Liver (tissue), 8 donors: ENCODE measurements at regions not wholly inside any gene's neighbourhood (a gene's known extent, or its start where the extent isn't known, plus 50 kb on each side); places are given as distances from the start of the nearest gene placed in this dataset.
A peak's percentile ranks its signal among the peaks of the same experiment; 100 is the strongest.

Experiments used
- DNase-seq: peaks from one replicate; pipeline ENCODE4 v3.0.0-alpha.2; 2017; ENCODE audit warnings: low spot score
- H3K27ac ChIP-seq, 2 donors: one replicate each; pipeline ENCODE4 v1.7.0; 2013; ENCODE audit warnings: inconsistent platforms in 2 of 2, low read length in 2 of 2, control low read depth in 1 of 2, low read depth in 1 of 2, mild to moderate bottlenecking in 1 of 2
- H3K27me3 ChIP-seq, 4 donors: one replicate each; pipeline versions ENCODE4 v1.6.1 to v1.7.0; 2013; ENCODE audit warnings: low read length in 3 of 4, inconsistent platforms in 1 of 4, mild to moderate bottlenecking in 1 of 4, moderate library complexity in 1 of 4; ENCODE audit not compliant: control insufficient read depth in 4 of 4, insufficient read depth in 4 of 4
- H3K36me3 ChIP-seq, 4 donors: one replicate each; pipeline versions ENCODE4 v1.6.1 to v1.7.0; 2013; ENCODE audit warnings: low read length in 3 of 4, mild to moderate bottlenecking in 3 of 4, low read depth in 1 of 4, moderate library complexity in 1 of 4; ENCODE audit not compliant: control insufficient read depth in 4 of 4, insufficient read depth in 3 of 4
- H3K4me1 ChIP-seq, 4 donors: one replicate each; pipeline versions ENCODE4 v1.6.1 to v1.7.0; 2013; ENCODE audit warnings: low read length in 3 of 4, mild to moderate bottlenecking in 3 of 4, moderate library complexity in 1 of 4; ENCODE audit not compliant: control insufficient read depth in 4 of 4, insufficient read depth in 4 of 4
- H3K4me3 ChIP-seq, 3 donors: one replicate each; pipeline versions ENCODE4 v1.6.1 to v1.7.0; 2013; ENCODE audit warnings: low read length in 3 of 3, control low read depth in 1 of 3, low read depth in 1 of 3, mild to moderate bottlenecking in 1 of 3
- H3K9ac ChIP-seq, 2 donors: one replicate each; pipeline ENCODE4 v1.7.0; 2013; ENCODE audit warnings: low read length in 2 of 2, mild to moderate bottlenecking in 2 of 2, moderate library complexity in 2 of 2, control low read depth in 1 of 2, low read depth in 1 of 2
- H3K9me3 ChIP-seq, 4 donors: one replicate each; pipeline versions ENCODE4 v1.6.1 to v1.7.0; 2013; ENCODE audit warnings: low read length in 3 of 4; ENCODE audit not compliant: control insufficient read depth in 4 of 4
- EGR1 ChIP-seq, 2 donors: IDR thresholded peaks; 2 replicates each; pipeline ENCODE4 v1.6.1; 2016 to 2018; ENCODE audit warnings: antibody characterized with exemption in 2 of 2, low read depth in 2 of 2
- FOXA1 ChIP-seq: IDR thresholded peaks from 2 replicates; pipeline ENCODE4 v1.6.1; 2016; ENCODE audit warnings: antibody characterized with exemption
- FOXA2 ChIP-seq: IDR thresholded peaks from 2 replicates; pipeline ENCODE4 v1.6.1; 2016; ENCODE audit warnings: antibody characterized with exemption
- GABPA ChIP-seq, 2 donors: IDR thresholded peaks in 1 of 2; conservative IDR thresholded peaks in 1 of 2; 2 replicates each; pipeline ENCODE4 v1.6.1; 2016; ENCODE audit warnings: antibody characterized with exemption in 2 of 2, mild to moderate bottlenecking in 1 of 2, moderate library complexity in 1 of 2
- HNF4A ChIP-seq, 2 donors: conservative IDR thresholded peaks; 2 replicates each; pipeline ENCODE4 v1.6.1; 2016; ENCODE audit warnings: antibody characterized with exemption in 2 of 2, mild to moderate bottlenecking in 2 of 2
- HNF4G ChIP-seq: IDR thresholded peaks from 2 replicates; pipeline ENCODE4 v1.6.1; 2016; ENCODE audit warnings: antibody characterized with exemption
- JUND ChIP-seq, 2 donors: IDR thresholded peaks; 2 replicates each; pipeline ENCODE4 v1.6.1; 2016; ENCODE audit warnings: antibody characterized with exemption in 2 of 2
- NR2F2 ChIP-seq: IDR thresholded peaks from 2 replicates; pipeline ENCODE4 v1.6.1; 2016; ENCODE audit warnings: antibody characterized with exemption
- RAD21 ChIP-seq, 2 donors: IDR thresholded peaks; 2 replicates each; pipeline ENCODE4 v1.6.1; 2016; ENCODE audit warnings: antibody characterized with exemption in 2 of 2, mild to moderate bottlenecking in 2 of 2
- RXRA ChIP-seq, 2 donors: IDR thresholded peaks; 2 replicates each; pipeline ENCODE4 v1.6.1; 2017 to 2018; ENCODE audit warnings: antibody characterized with exemption in 2 of 2, mild to moderate bottlenecking in 1 of 2
- SP1 ChIP-seq: IDR thresholded peaks from 2 replicates; pipeline ENCODE4 v1.6.1; 2018; ENCODE audit warnings: antibody characterized with exemption, mild to moderate bottlenecking
- TAF1 ChIP-seq: conservative IDR thresholded peaks from 2 replicates; pipeline ENCODE4 v1.6.1; 2016; ENCODE audit warnings: antibody characterized with exemption, mild to moderate bottlenecking
- YY1 ChIP-seq: IDR thresholded peaks from 2 replicates; pipeline ENCODE4 v1.6.1; 2016; ENCODE audit warnings: antibody characterized with exemption, mild to moderate bottlenecking
- WGBS: extraction: QIAGEN DNeasy Blood & Tissue Kit; methylation state at CpG from one replicate; pipeline ENCODE4 v1.1.7; 2013; 5-methylcytosine and 5-hydroxymethylcytosine counted together
- TF ChIP-seq, protein P1 (sequence below): fragments of 150-350 bp; IDR thresholded peaks from 2 replicates; pipeline ENCODE4 v1.5.1; 2017; ENCODE audit warnings: improper control_type of control experiment, low read depth, low read length; ENCODE audit not compliant: missing input control
- TF ChIP-seq, protein P2 (sequence below): IDR thresholded peaks from 2 replicates; pipeline ENCODE4 v1.6.1; 2016; ENCODE audit warnings: antibody characterized with exemption, mild to moderate bottlenecking
- TF ChIP-seq, protein P3 (sequence below): IDR thresholded peaks from 2 replicates; pipeline ENCODE4 v1.6.1; 2016; ENCODE audit warnings: antibody characterized with exemption
- donor health status: healthy.
- donor health status: healthy.
- donor health status: healthy.
- donor health status: healthy.
- donor health status: healthy.

DNA sequence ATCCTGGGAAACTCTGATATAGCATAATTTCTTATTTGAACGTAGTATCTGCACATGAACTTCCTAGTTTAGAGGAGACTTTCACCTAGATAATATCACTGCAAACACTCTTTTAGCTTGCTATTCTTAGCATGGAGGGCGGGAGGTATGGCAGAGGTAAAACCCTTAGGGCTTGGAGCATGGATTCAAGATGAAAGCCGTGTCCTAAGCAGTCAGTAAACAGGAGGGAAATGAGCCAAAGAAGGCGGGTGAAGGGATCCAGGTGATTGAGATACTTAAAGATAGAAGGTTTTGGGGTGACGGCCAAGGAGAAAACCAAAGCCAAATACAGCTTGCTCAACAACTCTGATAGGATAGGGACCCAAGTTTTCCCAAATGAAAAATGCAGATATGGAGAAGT is 107.1 kb upstream of the BCAT1 start:
- H3K4me3 ChIP-seq, result no peak overlapping the region
- no peak overlapping the region for H3K27ac ChIP-seq
- no peaks in the 10 kb centered on the region for H3K36me3 ChIP-seq
- DNase-seq, result no peak
- peaks cover 0 to 9% (median 6%) of the 10 kb centered on the region in 4 donors for H3K4me1 ChIP-seq
- H3K9ac ChIP-seq, result no peak overlapping the region
- TF ChIP-seq RXRA (IDR thresholded peaks at IDR 0.05) (no peak), TAF1 (no peak), FOXA1 (no peak), NR2F2 (no peak), YY1 (no peak), EGR1 (IDR thresholded peaks at IDR 0.05; ENCODE audit: low read depth in 2 of 2) (no peak), RAD21 (IDR thresholded peaks at IDR 0.05) (no peak), GABPA (IDR thresholded peaks at IDR 0.05 in 1 of 2, conservative IDR thresholded peaks at IDR 0.05 in 1 of 2) (no peak), HNF4A (conservative IDR thresholded peaks at IDR 0.05) (no peak), JUND (IDR thresholded peaks at IDR 0.05) (no peak)
- TF ChIP-seq, protein P1, sequence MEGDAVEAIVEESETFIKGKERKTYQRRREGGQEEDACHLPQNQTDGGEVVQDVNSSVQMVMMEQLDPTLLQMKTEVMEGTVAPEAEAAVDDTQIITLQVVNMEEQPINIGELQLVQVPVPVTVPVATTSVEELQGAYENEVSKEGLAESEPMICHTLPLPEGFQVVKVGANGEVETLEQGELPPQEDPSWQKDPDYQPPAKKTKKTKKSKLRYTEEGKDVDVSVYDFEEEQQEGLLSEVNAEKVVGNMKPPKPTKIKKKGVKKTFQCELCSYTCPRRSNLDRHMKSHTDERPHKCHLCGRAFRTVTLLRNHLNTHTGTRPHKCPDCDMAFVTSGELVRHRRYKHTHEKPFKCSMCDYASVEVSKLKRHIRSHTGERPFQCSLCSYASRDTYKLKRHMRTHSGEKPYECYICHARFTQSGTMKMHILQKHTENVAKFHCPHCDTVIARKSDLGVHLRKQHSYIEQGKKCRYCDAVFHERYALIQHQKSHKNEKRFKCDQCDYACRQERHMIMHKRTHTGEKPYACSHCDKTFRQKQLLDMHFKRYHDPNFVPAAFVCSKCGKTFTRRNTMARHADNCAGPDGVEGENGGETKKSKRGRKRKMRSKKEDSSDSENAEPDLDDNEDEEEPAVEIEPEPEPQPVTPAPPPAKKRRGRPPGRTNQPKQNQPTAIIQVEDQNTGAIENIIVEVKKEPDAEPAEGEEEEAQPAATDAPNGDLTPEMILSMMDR, result no peak
- TF ChIP-seq, protein P2, sequence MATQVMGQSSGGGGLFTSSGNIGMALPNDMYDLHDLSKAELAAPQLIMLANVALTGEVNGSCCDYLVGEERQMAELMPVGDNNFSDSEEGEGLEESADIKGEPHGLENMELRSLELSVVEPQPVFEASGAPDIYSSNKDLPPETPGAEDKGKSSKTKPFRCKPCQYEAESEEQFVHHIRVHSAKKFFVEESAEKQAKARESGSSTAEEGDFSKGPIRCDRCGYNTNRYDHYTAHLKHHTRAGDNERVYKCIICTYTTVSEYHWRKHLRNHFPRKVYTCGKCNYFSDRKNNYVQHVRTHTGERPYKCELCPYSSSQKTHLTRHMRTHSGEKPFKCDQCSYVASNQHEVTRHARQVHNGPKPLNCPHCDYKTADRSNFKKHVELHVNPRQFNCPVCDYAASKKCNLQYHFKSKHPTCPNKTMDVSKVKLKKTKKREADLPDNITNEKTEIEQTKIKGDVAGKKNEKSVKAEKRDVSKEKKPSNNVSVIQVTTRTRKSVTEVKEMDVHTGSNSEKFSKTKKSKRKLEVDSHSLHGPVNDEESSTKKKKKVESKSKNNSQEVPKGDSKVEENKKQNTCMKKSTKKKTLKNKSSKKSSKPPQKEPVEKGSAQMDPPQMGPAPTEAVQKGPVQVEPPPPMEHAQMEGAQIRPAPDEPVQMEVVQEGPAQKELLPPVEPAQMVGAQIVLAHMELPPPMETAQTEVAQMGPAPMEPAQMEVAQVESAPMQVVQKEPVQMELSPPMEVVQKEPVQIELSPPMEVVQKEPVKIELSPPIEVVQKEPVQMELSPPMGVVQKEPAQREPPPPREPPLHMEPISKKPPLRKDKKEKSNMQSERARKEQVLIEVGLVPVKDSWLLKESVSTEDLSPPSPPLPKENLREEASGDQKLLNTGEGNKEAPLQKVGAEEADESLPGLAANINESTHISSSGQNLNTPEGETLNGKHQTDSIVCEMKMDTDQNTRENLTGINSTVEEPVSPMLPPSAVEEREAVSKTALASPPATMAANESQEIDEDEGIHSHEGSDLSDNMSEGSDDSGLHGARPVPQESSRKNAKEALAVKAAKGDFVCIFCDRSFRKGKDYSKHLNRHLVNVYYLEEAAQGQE, result no peak
- TF ChIP-seq, protein P3, sequence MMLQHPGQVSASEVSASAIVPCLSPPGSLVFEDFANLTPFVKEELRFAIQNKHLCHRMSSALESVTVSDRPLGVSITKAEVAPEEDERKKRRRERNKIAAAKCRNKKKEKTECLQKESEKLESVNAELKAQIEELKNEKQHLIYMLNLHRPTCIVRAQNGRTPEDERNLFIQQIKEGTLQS, result no peak
- no peaks in the 10 kb centered on the region for H3K9me3 ChIP-seq
- WGBS, result 83% methylated on average over 5 of the region's 5 CpGs
- H3K27me3 ChIP-seq, result no peaks in the 10 kb centered on the region

DNA sequence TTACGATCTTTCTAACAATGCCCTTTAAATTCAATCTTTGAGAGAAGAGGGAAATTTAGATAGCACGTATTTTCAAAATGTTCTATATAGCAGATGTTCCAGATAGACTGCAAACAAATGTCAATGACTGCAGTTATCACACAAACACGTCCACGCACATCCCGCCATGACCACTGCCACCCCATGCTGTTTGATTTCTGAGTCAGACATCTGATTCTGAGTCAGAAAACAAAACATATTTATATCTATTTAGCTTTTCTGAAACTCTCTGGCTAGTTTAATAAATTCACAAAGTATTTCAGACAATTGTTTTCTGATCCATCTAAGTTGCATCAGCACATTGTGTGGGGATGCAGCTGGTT is 105.9 kb upstream of the BCAT1 start:
- Histone ChIP-seq H3K4me1 (peaks cover 0 to 9% (median 6%) of the 10 kb centered on the region in 4 donors), H3K9me3 (no peaks in the 10 kb centered on the region), H3K4me3 (no peak overlapping the region), H3K27ac (no peak overlapping the region), H3K27me3 (no peaks in the 10 kb centered on the region), H3K36me3 (no peaks in the 10 kb centered on the region), H3K9ac (peak overlapping the region in 1 of 2 donors; percentile 20)
- 72% methylated on average over 5 of the region's 5 CpGs for WGBS
- TF ChIP-seq, protein P2, result no peak
- no peak for TF ChIP-seq GABPA (IDR thresholded peaks at IDR 0.05 in 1 of 2, conservative IDR thresholded peaks at IDR 0.05 in 1 of 2)
- TF ChIP-seq TAF1, result no peak
- no peak for TF ChIP-seq EGR1 (IDR thresholded peaks at IDR 0.05; ENCODE audit: low read depth in 2 of 2)
- TF ChIP-seq SP1, result no peak
- no peak for TF ChIP-seq JUND (IDR thresholded peaks at IDR 0.05)
- TF ChIP-seq, protein P1, result no peak
- TF ChIP-seq, protein P3, result no peak
- TF ChIP-seq RAD21 (IDR thresholded peaks at IDR 0.05), result no peak
- no peak for TF ChIP-seq HNF4G
- TF ChIP-seq FOXA1, result no peak
- TF ChIP-seq YY1, result no peak
- no peak for TF ChIP-seq FOXA2
- no peak for DNase-seq
